ENCODE measurements at regions not wholly inside any gene's neighbourhood (a gene's known extent, or its start where the extent isn't known, plus 50 kb on each side); places are given as distances from the start of the nearest gene placed in this dataset.

DNA sequence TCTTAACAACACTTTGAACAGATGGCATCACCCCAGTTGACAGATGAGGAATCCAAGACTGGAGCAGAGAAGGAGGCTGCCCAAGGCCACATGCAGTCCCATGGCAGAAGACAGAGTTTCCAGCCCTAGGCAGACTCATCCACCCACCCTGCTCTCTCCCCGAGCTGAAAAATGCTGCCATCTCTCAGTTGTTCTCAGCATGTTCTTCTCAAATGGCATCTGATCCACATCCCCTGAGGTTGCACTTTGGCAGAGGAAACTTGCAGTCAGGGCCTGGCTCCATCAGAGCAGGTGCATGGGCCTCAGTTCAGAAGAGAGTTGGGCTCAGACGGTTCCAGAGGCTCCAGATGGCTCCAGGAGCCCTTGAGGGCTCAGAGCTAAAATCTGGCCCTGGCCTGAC is 709.4 kb downstream of the MATN1 start:
- Mint-ChIP-seq H3K27me3 (ENCODE audit: low read depth) (peaks cover 10% of the 10 kb centered on the region), H3K9me3 (peaks cover 0 to 2% of the 10 kb centered on the region in 2 donors), H3K27ac (no peak overlapping the region), H3K4me3 (no peak overlapping the region), H3K4me1 (ENCODE audit: low read depth) (no peaks in the 10 kb centered on the region), H3K36me3 (ENCODE audit: insufficient read depth in 2 of 2) (no peaks in the 10 kb centered on the region)
- no peak for DNase-seq
- no peak for ATAC-seq (replicated peaks in 1 of 2)

DNA sequence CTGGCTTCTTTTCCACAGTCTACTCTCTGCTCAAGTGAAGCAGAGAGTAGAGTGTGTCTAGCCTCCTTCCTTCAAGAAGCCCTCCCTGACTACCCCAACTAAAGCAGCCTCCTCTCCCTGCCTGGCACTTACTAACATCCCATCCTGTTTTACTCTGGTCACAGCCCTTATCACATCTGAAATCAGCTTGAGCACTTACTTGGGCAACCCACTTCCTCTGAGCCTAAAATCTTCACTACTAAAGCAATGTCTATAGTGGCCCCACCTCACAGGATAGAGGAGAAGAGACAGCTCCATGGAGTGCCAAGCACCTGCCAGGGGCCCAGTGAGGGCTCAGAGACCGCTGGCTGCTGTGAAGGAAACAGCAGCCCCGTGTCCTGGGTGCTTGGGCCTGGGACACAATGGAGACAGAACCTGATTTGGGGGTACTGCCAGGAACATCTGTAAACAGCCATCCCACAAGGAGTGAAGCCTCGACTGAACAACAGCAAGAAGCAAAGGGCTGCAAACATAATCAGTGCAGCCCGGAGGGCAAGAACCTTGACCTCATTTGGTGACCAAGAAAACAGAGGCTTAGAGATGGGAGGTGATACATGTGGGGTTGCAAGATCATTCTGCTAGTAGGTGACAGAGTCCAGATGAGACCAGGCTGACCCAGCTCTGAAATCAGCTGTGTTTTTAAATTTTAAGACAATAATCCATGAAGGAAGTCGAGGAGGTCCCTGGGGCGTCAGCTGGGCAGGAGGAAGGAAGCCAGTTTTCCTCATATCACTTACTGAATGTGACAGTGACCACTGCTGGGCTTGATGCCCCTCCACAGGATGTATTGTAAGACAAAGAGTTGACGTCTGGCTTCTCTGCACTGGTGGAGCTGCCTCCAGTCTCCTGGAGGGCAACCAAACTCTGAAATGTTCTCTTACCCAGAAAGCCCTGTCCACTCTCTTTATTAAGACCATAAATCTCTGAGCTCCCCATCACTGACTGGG is 710.6 kb downstream of the MATN1 start:
- no peaks in the 10 kb centered on the region for H3K4me1 Mint-ChIP-seq (ENCODE audit: low read depth)
- no peak overlapping the region for H3K4me3 Mint-ChIP-seq
- no peaks in the 10 kb centered on the region for H3K36me3 Mint-ChIP-seq (ENCODE audit: insufficient read depth in 2 of 2)
- ATAC-seq (replicated peaks in 1 of 2) = no peak
- peaks cover 19% of the 10 kb centered on the region for H3K27me3 Mint-ChIP-seq (ENCODE audit: low read depth)
- H3K27ac Mint-ChIP-seq = no peak overlapping the region
- no peaks in the 10 kb centered on the region for H3K9me3 Mint-ChIP-seq
- DNase-seq = no peak

DNA sequence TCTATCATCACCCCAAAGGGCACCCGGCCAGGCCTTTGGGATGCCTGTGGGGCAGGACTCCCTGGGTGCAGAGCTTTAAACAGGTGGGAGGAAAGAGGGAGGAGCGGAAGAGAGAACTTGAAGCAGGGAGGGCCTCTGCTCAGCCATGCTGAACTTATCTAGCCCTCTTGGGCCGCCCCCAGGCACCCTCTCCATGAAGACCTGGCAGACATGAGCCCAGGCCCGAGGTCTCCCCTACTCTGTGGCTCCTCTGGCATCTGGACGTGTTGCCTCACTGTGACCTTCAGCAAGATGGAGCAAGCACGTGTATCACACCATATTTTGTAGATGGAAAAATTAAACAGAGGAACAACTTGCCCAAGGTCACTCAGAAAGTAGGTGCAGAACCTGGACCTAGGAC is 711.4 kb downstream of the MATN1 start:
- Mint-ChIP-seq H3K36me3 (ENCODE audit: insufficient read depth in 2 of 2) (no peaks in the 10 kb centered on the region), H3K9me3 (no peaks in the 10 kb centered on the region), H3K4me3 (no peak overlapping the region), H3K27ac (no peak overlapping the region), H3K27me3 (ENCODE audit: low read depth) (peaks cover 19% of the 10 kb centered on the region), H3K4me1 (ENCODE audit: low read depth) (no peaks in the 10 kb centered on the region)
- ATAC-seq (replicated peaks in 1 of 2) = no peak
- no peak for DNase-seq

DNA sequence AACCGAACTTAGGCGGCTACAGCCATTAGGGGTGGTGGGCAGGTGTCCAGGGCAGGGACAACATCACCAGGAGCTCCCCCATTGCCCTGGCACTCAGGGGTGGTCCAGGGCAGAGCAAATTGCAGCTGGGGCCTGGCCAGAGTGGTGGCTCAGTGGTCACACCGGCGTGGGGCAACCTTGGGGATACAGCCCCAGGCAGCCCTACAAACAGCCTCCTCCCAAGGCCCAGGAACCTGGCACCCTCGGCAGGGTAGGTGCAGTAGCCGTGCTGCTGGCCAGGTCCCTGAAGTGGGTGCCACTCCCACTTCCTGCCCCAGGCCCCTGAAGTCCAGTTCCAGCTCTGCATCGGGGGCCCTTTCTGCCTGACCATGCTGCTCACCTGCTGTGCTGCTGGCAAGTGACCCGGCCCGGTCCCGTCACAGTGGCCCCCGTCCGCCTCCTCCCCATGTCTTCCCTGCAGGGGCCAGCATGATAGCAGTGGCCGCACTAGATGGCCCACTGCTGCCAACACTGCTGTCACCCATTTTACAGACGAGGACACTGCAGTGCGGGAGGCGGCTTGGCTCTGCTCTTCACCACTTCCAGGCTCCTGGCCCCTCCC is 712.8 kb downstream of the MATN1 start:
- H3K27me3 Mint-ChIP-seq (ENCODE audit: low read depth) = peaks cover 19% of the 10 kb centered on the region
- ATAC-seq (replicated peaks in 1 of 2) = no peak

DNA sequence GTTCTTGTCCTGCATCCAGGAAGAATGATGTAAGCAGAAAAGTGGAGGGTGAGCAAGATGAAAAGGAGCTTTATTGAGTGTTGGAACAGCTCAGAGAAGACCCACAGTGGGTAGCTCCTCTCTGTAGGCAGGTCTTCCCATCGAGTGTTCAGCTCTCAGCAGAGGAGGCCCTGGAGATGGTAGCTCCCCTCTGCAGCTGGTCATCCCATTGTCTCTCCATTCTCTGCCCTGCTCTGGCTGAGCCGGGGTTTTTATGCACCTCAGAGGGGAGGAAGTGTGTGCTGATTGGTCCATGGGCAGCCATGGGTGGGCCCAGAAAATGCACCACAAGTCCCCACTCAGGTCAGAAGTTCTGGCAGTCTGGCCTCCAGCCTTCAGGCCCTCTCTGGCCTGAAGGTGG is 713.7 kb downstream of the MATN1 start:
- DNase-seq (no peak), ATAC-seq (replicated peaks in 1 of 2) (no peak)
- no peaks in the 10 kb centered on the region for H3K4me1 Mint-ChIP-seq (ENCODE audit: low read depth)
- peaks cover 15% of the 10 kb centered on the region for H3K27me3 Mint-ChIP-seq (ENCODE audit: low read depth)
- no peak overlapping the region for H3K27ac Mint-ChIP-seq
- no peak overlapping the region for H3K4me3 Mint-ChIP-seq
- no peaks in the 10 kb centered on the region for H3K9me3 Mint-ChIP-seq
- H3K36me3 Mint-ChIP-seq (ENCODE audit: insufficient read depth in 2 of 2) = no peaks in the 10 kb centered on the region

More for the DNA sequence above, 712.8 kb downstream of the MATN1 start:
- Mint-ChIP-seq H3K9me3 (no peaks in the 10 kb centered on the region), H3K27ac (no peak overlapping the region), H3K4me3 (no peak overlapping the region), H3K4me1 (ENCODE audit: low read depth) (no peaks in the 10 kb centered on the region), H3K36me3 (ENCODE audit: insufficient read depth in 2 of 2) (no peaks in the 10 kb centered on the region)
- DNase-seq = no peak

DNA sequence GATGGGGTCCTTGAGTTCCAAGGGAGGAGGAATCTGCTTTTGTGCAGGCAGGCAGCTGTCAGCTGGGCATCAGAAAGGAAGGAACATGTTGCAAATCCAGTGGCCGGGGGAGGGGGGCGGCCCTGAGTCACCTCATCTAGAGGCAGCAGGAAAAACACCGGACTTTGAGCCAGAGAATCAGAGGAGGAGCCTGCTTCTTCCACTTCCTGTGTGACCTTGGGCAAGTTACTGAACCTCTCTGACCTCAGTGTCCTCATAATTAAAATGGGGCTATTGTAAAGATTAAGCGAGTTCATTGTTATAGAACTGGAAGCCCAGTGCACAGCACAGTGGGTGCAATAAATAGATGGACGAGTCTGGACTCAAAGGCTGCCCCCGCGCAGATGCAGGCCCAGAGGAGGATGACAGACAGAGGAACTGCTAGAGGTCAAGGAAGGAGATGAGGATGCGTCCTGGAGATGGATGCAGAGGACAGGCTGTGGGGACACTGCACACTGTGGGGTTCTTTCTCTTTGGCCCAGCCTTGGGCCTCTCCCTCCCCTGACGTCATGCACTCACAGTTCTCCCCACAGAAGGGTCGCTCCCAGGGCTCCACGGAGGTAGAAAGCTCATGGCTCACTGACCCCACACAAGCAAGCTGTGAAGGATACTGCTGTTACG is 714.3 kb downstream of the MATN1 start:
- Mint-ChIP-seq H3K36me3 (ENCODE audit: insufficient read depth in 2 of 2) (no peaks in the 10 kb centered on the region), H3K4me3 (no peak overlapping the region), H3K27ac (no peak overlapping the region), H3K4me1 (ENCODE audit: low read depth) (no peaks in the 10 kb centered on the region), H3K9me3 (no peaks in the 10 kb centered on the region), H3K27me3 (ENCODE audit: low read depth) (peaks cover 12% of the 10 kb centered on the region)
- DNase-seq = no peak
- no peak for ATAC-seq (replicated peaks in 1 of 2)

DNA sequence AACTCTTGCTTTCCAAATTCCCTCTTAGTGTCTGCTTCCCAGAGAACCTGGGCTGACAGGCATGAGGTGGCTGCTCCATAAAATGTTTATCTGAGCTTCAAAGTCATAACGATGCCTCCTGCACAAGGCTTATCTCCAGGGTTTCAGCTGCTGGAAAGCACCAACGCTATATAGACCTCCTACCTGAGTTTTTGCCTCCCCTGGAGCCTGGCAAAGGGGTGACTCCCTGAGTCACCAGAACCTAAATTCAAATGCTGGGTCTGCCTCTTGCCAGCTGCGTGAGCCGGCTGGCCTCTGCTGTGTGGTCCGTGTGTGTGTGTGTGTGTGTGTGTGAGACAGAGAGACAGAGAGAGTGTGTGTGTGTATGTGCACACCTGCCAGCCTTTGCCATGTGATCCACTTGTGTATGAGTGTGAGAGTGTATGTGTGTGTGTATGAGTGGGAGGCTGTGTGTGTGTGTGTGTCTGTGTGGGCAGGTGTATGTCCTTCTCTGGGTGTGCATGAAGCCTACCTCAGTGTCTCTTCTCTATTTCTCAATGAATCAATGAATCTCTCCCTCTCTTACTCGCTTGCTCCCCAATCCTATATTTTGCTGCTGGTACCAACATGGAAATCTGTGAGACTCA is 714.9 kb downstream of the MATN1 start:
- Mint-ChIP-seq H3K4me3 (no peak overlapping the region), H3K36me3 (ENCODE audit: insufficient read depth in 2 of 2) (no peaks in the 10 kb centered on the region), H3K27ac (no peak overlapping the region), H3K4me1 (ENCODE audit: low read depth) (no peaks in the 10 kb centered on the region), H3K9me3 (no peaks in the 10 kb centered on the region), H3K27me3 (ENCODE audit: low read depth) (peaks cover 12% of the 10 kb centered on the region)
- ATAC-seq (replicated peaks in 1 of 2) (no peak), DNase-seq (no peak)

DNA sequence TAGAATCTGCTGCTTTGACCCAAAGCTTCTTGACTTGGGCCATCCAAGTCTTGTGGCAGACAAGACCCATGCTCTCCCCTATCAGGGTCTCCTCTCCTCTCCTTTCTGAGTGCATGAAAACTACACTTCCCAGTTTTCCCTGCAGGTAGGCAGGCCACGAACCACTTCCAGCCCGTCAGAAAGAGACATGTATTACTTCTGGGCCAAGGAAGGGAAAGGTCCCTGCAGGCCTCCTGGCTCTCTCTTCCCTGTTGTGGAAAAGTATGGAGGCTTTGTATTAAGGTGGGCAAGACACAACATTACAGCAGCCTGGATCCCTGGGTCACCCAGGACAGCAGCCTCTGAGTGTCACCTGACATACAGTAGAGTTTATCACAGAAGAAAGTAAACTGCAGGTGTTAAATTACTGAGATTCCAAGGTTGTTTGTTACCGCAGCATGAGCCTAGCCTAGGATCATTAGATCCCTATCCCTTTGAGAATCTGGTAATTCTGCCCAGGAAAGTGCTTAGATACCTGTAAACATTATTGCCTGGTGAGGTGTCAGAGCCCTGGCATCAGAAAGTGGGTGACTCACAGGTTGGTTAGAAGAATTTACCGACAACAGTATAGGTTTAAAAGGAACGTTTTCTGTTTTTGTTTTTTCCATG is 717.3 kb downstream of the MATN1 start:
- H3K4me3 Mint-ChIP-seq = no peak overlapping the region
- ATAC-seq (replicated peaks in 1 of 2) = no peak
- no peak overlapping the region for H3K27ac Mint-ChIP-seq
- H3K36me3 Mint-ChIP-seq (ENCODE audit: insufficient read depth in 2 of 2) = no peaks in the 10 kb centered on the region
- H3K9me3 Mint-ChIP-seq = no peaks in the 10 kb centered on the region
- no peak for DNase-seq
- peaks cover 12% of the 10 kb centered on the region for H3K27me3 Mint-ChIP-seq (ENCODE audit: low read depth)
- no peaks in the 10 kb centered on the region for H3K4me1 Mint-ChIP-seq (ENCODE audit: low read depth)

DNA sequence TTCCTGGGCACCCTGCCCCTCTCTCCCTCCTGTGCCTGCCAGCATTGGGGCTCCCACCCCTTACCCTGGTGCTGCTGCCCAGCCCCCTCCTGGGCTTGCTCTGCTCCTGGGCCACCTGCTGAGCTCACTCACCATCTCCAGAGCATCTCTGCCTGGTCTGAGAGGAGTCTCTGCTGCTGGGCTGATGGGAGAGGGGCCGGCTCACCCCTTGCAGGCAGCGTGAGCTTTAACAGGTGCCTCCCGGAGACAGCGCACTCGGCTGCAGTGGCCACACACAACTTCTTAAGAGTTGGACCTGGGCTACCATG is 721.7 kb downstream of the MATN1 start:
- no peak for ATAC-seq (replicated peaks in 1 of 2)
- Mint-ChIP-seq H3K4me3 (no peak overlapping the region), H3K4me1 (ENCODE audit: low read depth) (no peaks in the 10 kb centered on the region), H3K9me3 (no peaks in the 10 kb centered on the region), H3K36me3 (ENCODE audit: insufficient read depth in 2 of 2) (no peaks in the 10 kb centered on the region), H3K27ac (no peak overlapping the region), H3K27me3 (ENCODE audit: low read depth) (no peaks in the 10 kb centered on the region)
- DNase-seq = no peak

DNA sequence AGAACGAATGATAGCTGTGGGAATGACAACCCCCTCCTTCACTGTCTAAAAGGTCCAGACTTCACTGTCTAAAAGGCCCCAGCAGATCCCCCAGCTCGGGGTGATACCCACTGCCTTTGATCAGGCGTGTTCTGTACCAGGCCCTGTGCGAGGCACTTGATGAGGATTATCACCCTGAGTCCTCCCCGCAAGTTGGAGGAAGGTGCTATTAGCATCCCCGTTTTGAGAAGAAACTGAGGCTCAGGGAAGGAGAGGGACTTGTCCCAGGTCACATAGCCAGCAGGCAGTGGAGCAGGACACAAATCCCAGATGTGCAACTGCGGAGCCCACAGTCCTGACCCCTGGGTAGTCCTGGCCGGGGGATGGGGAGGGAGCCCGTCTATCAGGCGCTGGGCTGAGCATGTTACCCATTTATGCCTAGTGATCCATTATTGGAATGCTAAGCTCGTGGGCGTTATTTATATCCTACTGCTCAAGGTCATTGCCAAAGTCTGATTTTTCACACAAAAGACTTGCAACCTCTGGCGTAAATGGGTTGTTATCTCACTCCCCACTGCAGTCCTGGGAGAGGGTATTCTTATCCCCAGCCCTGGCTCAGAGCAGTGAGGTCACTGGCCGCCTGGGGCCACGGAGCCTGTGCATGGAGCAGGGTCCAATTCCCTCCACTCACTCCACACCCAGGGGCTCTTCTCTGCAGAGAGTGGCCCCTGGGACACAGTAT is 722.2 kb downstream of the MATN1 start:
- H3K27ac Mint-ChIP-seq = no peak overlapping the region
- no peak for DNase-seq
- no peaks in the 10 kb centered on the region for H3K4me1 Mint-ChIP-seq (ENCODE audit: low read depth)
- no peaks in the 10 kb centered on the region for H3K36me3 Mint-ChIP-seq (ENCODE audit: insufficient read depth in 2 of 2)
- peaks cover 2% of the 10 kb centered on the region in 2 donors for H3K9me3 Mint-ChIP-seq
- H3K27me3 Mint-ChIP-seq (ENCODE audit: low read depth) = no peaks in the 10 kb centered on the region
- no peak for ATAC-seq (replicated peaks in 1 of 2)
- H3K4me3 Mint-ChIP-seq = no peak overlapping the region

DNA sequence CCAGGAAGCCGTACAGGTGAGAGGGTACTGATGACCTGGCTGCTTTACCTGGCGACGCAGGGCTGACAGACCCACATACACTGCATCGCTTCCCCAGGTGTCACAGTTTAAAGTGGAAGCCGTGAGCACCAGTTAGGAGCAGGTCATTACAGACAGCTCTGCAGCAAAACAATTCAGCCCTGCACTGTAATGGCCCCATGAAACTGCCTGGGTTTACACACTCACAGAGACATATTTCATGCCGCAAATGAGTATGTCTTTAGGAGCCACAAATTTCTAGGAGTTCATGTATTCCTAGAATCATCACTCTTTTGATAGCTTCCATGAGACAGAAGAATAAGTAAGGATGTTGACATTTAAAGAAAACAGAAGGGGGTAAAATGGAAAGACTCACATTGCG is 723.1 kb downstream of the MATN1 start:
- no peaks in the 10 kb centered on the region for H3K4me1 Mint-ChIP-seq (ENCODE audit: low read depth)
- no peak overlapping the region for H3K4me3 Mint-ChIP-seq
- ATAC-seq (replicated peaks in 1 of 2) = no peak
- H3K27ac Mint-ChIP-seq = no peak overlapping the region
- H3K27me3 Mint-ChIP-seq (ENCODE audit: low read depth) = peaks cover 5% of the 10 kb centered on the region
- H3K9me3 Mint-ChIP-seq = peaks cover 4 to 7% of the 10 kb centered on the region in 2 donors
- H3K36me3 Mint-ChIP-seq (ENCODE audit: insufficient read depth in 2 of 2) = peaks cover 0 to 1% of the 10 kb centered on the region in 2 donors
- DNase-seq = no peak

DNA sequence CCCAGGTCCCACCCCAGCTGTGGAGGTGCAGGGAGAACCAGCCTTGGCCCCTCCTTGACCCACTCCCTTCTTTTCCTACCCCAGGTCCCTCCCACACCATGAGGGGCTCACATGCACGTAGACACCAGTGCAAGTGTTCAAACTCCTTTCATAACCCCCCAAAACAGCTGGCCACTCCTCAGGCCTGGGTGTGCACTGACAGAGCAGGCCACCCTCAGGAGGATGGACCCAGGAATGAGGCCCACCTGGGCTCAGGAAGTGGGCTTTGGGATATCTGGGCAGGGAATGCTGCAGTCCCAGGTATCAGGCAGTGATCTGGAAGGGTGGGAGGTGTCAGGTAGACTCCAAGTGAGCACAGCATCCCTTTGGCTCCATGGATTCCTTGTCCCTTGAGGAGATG is 723.8 kb downstream of the MATN1 start:
- Mint-ChIP-seq H3K4me1 (ENCODE audit: low read depth) (no peaks in the 10 kb centered on the region), H3K27me3 (ENCODE audit: low read depth) (peaks cover 5% of the 10 kb centered on the region), H3K4me3 (no peak overlapping the region), H3K9me3 (peaks cover 7 to 10% of the 10 kb centered on the region in 2 donors), H3K27ac (no peak overlapping the region), H3K36me3 (ENCODE audit: insufficient read depth in 2 of 2) (peaks cover 0 to 4% of the 10 kb centered on the region in 2 donors)
- DNase-seq (no peak), ATAC-seq (replicated peaks in 1 of 2) (no peak)

Measured in activated T-cell treated with anti-CD3 and anti-CD28 coated beads, Interleukin-2, amount 50 U/mL, for 72 hours (primary cell).